Smooth muscle cell (in vitro differentiated cells): ENCODE measurements at regions not wholly inside any gene's neighbourhood (a gene's known extent, or its start where the extent isn't known, plus 50 kb on each side); places are given as distances from the start of the nearest gene placed in this dataset.
"Not testable (repeated sequence)": the region's sequence is repeated elsewhere in the genome, so short reads cannot be mapped to it uniquely, and the experiment has no call there.

Experiments
- DNase-seq: peaks from one replicate; lab custom pipeline; 2025; ENCODE audit not compliant: unreplicated experiment; lab: John Stamatoyannopoulos, UW
- H2AFZ ChIP-seq: fragments of 200-600 bp; sonication (generic); 2 replicates; pipeline ENCODE4 v1.6.0; 2016; ENCODE audit warnings: antibody characterized with exemption, low read depth, mild to moderate bottlenecking
- H3F3A ChIP-seq: fragments of 200-600 bp; sonication (generic); 2 replicates; pipeline ENCODE4 v1.6.0; 2017; ENCODE audit warnings: antibody characterized with exemption, low read depth
- H3K27ac ChIP-seq: fragments of 200-600 bp; sonication (generic); 2 replicates; pipeline ENCODE4 v1.5.1; 2016; ENCODE audit warnings: low read depth, mild to moderate bottlenecking
- H3K27me3 ChIP-seq: fragments of 200-600 bp; sonication (generic); 2 replicates; pipeline ENCODE4 v1.6.1; 2016; ENCODE audit warnings: low read depth, mild to moderate bottlenecking
- H3K36me3 ChIP-seq: fragments of 200-600 bp; sonication (generic); 2 replicates; pipeline ENCODE4 v1.5.1; 2016; ENCODE audit warnings: low read depth
- H3K4me1 ChIP-seq: fragments of 200-600 bp; sonication (generic); 2 replicates; pipeline ENCODE4 v1.5.1; 2016; ENCODE audit warnings: low read depth
- H3K4me2 ChIP-seq: fragments of 200-600 bp; sonication (generic); 2 replicates; pipeline ENCODE4 v1.6.0; 2016; ENCODE audit warnings: mild to moderate bottlenecking
- H3K4me3 ChIP-seq: fragments of 200-600 bp; sonication (generic); 2 replicates; pipeline ENCODE4 v1.5.1; 2016; ENCODE audit warnings: mild to moderate bottlenecking
- H3K79me2 ChIP-seq: fragments of 200-600 bp; sonication (generic); 2 replicates; pipeline ENCODE4 v1.6.0; 2016; ENCODE audit warnings: low read depth, mild to moderate bottlenecking
- H3K9ac ChIP-seq: fragments of 200-600 bp; sonication (generic); 2 replicates; pipeline ENCODE4 v1.6.0; 2016; ENCODE audit warnings: low read depth
- H3K9me3 ChIP-seq: fragments of 200-600 bp; sonication (generic); replicated peaks from 2 replicates; pipeline ENCODE4 v1.5.1; 2016; ENCODE audit warnings: low read depth
- H4K20me1 ChIP-seq: fragments of 200-600 bp; sonication (generic); 2 replicates; pipeline ENCODE4 v1.6.0; 2016; ENCODE audit warnings: low read depth
- WGBS: methylation state at CpG from one replicate; pipeline ENCODE4 v1.1.7; 2016; ENCODE audit warnings: low lambda C conversion rate; 5-methylcytosine and 5-hydroxymethylcytosine counted together
- TF ChIP-seq, protein P1 (sequence below): fragments of 200-600 bp; sonication (generic); IDR thresholded peaks from 2 replicates; pipeline ENCODE4 v1.5.1; 2017; ENCODE audit warnings: borderline replicate concordance, mild to moderate bottlenecking, antibody characterized with exemption; ENCODE audit not compliant: insufficient read depth, poor library complexity, severe bottlenecking

DNA sequence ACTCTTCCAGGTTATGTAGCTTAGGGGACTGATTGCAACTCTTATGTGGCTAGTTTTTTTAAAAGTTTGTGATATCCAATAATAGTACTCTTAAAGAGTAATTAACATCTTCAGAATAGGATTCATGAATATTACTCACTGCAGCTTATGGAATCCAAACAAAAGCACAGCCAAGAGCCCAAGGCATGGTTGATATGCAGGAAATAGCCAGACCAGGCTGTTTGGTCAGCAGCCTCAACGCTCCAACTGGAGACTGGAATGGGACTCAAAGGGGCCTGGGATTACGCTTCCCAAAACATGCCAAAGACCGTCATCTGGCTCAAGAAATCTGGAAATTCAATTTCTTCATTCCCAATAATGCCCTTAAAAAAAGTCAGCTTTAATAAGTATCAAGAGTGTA, 268.6 kb downstream of the SEC61B start:
- Histone ChIP-seq H3K4me2 (no peak overlapping the region), H3F3A (no peaks in the 10 kb centered on the region), H2AFZ (no peak overlapping the region), H3K36me3 (no peaks in the 10 kb centered on the region), H3K27ac (no peak overlapping the region), H3K4me1 (no peaks in the 10 kb centered on the region), H3K9me3 (no peaks in the 10 kb centered on the region), H4K20me1 (no peaks in the 10 kb centered on the region), H3K4me3 (no peak overlapping the region), H3K9ac (no peak overlapping the region), H3K27me3 (no peaks in the 10 kb centered on the region), H3K79me2 (no peaks in the 10 kb centered on the region)
- TF ChIP-seq, protein P1, sequence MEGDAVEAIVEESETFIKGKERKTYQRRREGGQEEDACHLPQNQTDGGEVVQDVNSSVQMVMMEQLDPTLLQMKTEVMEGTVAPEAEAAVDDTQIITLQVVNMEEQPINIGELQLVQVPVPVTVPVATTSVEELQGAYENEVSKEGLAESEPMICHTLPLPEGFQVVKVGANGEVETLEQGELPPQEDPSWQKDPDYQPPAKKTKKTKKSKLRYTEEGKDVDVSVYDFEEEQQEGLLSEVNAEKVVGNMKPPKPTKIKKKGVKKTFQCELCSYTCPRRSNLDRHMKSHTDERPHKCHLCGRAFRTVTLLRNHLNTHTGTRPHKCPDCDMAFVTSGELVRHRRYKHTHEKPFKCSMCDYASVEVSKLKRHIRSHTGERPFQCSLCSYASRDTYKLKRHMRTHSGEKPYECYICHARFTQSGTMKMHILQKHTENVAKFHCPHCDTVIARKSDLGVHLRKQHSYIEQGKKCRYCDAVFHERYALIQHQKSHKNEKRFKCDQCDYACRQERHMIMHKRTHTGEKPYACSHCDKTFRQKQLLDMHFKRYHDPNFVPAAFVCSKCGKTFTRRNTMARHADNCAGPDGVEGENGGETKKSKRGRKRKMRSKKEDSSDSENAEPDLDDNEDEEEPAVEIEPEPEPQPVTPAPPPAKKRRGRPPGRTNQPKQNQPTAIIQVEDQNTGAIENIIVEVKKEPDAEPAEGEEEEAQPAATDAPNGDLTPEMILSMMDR: no peak
- 36% methylated on average over 3 of the region's 3 CpGs for WGBS
- DNase-seq: no peak

DNA sequence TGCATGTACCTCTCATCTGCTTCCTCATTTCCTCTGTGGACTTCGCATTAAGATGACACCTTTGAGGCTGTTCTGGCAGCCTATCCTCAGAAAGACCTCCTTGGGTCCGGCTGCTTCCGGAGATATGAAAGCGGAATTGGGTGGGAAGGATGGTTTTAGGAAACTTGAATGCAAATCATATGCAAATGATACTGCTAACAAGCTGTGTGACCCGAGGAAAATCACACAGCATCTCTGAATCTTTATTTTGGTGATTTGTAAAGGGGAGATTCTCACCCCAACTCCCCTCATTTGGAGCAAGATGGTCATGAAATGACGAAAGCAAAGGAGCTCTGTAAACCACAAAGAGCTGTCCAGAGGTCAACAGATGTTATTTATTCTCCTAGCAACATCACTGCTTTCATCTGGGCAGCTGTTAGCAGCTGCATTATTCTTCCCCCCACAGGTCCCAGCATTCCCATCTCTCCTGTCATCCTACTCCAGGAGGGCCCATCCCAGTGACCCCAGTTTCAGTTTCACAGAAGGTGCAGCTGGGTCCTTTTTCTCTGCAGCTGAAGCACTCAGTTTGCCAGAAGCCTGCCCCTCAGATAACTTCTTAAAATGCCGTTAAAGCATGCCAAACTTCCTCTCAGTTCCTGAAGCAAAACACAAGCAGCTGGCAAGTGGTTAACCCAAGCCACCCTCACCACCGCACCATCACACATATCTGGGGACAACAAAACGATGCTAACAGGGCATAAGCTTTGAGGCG, 269.5 kb downstream of the SEC61B start:
- no peaks in the 10 kb centered on the region for H3K27me3 ChIP-seq
- 80% methylated on average over 10 of the region's 10 CpGs for WGBS
- no peaks in the 10 kb centered on the region for H4K20me1 ChIP-seq
- H3K79me2 ChIP-seq: no peaks in the 10 kb centered on the region
- H3K9me3 ChIP-seq: no peaks in the 10 kb centered on the region
- no peaks in the 10 kb centered on the region for H3F3A ChIP-seq
- H3K9ac ChIP-seq: no peak overlapping the region
- no peak overlapping the region for H3K4me3 ChIP-seq
- H3K4me2 ChIP-seq: no peak overlapping the region
- TF ChIP-seq, protein P1: no peak
- H3K4me1 ChIP-seq: no peaks in the 10 kb centered on the region
- no peaks in the 10 kb centered on the region for H3K36me3 ChIP-seq
- H3K27ac ChIP-seq: no peak overlapping the region
- no peak for DNase-seq
- no peak overlapping the region for H2AFZ ChIP-seq

DNA sequence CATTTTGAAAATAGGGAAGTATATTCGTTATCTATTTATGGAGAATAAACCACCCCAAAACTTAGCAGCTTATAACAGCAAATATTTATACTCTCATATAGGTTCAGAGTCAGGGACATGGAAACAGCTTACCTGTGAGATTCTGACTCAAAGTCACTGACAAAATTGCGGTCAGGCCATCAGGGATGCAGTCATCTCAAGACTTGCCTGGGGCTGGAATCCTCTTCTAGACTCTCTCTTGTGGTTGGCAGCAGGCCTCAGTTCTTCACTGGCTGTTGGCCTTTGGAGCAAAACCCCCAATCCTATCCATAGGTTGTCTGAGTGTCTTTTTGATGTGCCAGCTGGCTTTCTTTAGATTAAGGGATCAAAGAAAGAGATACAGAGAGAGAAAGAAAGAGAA, 275.6 kb downstream of the SEC61B start:
- no peak overlapping the region for H3K4me3 ChIP-seq
- H3K4me1 ChIP-seq: no peaks in the 10 kb centered on the region
- no peaks in the 10 kb centered on the region for H3F3A ChIP-seq
- TF ChIP-seq, protein P1: no peak
- no peak overlapping the region for H2AFZ ChIP-seq
- H3K9me3 ChIP-seq: no peaks in the 10 kb centered on the region
- no peaks in the 10 kb centered on the region for H3K79me2 ChIP-seq
- H3K9ac ChIP-seq: no peak overlapping the region
- no peaks in the 10 kb centered on the region for H3K27me3 ChIP-seq
- H4K20me1 ChIP-seq: no peaks in the 10 kb centered on the region
- 94% methylated on average over 2 of the region's 2 CpGs for WGBS
- H3K4me2 ChIP-seq: no peak overlapping the region
- DNase-seq: no peak
- no peaks in the 10 kb centered on the region for H3K36me3 ChIP-seq
- H3K27ac ChIP-seq: no peak overlapping the region

DNA sequence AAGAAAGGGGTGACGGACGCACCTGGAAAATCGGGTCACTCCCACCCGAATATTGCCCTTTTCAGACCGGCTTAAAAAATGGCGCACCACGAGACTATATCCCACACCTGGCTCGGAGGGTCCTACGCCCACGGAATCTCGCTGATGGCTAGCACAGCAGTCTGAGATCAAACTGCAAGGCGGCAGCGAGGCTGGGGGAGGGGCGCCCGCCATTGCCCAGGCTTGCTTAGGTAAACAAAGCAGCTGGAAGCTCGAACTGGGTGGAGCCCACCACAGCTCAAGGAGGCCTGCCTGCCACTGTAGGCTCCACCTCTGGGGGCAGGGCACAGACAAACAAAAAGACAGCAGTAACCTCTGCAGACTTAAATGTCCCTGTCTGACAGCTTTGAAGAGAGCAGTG, 276.9 kb downstream of the SEC61B start:
- not testable (repeated sequence) for H3K27me3 ChIP-seq, H3K79me2 ChIP-seq, H3K36me3 ChIP-seq, H3K4me2 ChIP-seq, H3K27ac ChIP-seq, H2AFZ ChIP-seq, H3K9ac ChIP-seq, H3K9me3 ChIP-seq, H3K4me1 ChIP-seq, H4K20me1 ChIP-seq, DNase-seq, H3F3A ChIP-seq
- WGBS: 14% methylated on average over 15 of the region's 16 CpGs
- H3K4me3 ChIP-seq: peak overlapping the region; percentile 31
